ENCODE measurements at regions not wholly inside any gene's neighbourhood (a gene's known extent, or its start where the extent isn't known, plus 50 kb on each side); places are given as distances from the start of the nearest gene placed in this dataset.

GRCh38 chr12:42798811-42799438 lies 209.4 kb upstream of the PRICKLE1 start:
- no peak for DNase-seq

- DNase-seq, result no peak
These were observed 205.3 kb upstream of the PRICKLE1 start for GRCh38 chr12:42794806-42795205.

DNA sequence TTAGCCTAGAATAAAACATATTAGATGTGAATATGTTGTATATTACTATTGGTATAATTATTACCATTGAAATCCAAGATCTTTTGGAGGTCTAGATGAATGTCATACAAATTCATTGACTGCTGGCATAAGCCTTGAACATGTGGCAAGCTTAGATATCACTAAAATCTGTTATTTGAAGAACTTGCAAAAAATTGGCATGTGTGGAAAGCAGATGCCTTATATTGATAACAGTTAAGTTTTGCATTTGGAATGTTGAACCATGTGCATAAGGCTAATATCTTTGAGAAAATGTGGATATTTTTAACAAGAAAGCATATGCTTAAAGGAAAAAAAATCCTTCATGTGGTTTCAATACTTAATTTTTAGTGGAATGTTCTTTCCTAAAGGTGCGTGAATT lies 203.6 kb upstream of the PRICKLE1 start:
- DNase-seq, result no peak

- DNase-seq, result no peak
These were observed 202.7 kb upstream of the PRICKLE1 start for GRCh38 chr12:42792265-42792664.

DNA sequence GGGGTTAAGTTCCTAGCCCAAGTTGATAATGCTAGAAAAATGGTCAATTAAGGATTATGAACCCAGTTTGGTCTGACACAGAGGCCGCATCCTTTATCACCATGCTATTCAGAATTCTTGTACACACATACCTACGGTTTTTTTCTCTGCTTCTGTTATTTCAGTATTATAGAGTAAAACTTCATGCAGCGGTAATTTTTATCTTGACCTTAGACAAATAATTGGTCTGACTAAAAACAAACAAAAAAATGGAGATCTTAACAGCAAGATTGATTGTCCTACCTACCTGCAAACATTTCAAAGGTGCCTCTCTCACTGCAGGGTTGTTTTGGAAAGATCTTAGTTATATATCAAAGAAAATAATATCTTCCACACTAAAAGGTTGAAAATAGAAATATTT lies 201.9 kb upstream of the PRICKLE1 start:
- no peak for DNase-seq

GRCh38 chr12:42790761-42791151 lies 201.2 kb upstream of the PRICKLE1 start:
- DNase-seq, result no peak

- no peak for DNase-seq
These were observed 200.5 kb upstream of the PRICKLE1 start for GRCh38 chr12:42789808-42790760.

- DNase-seq, result no peak
These were observed 197.0 kb upstream of the PRICKLE1 start for GRCh38 chr12:42786400-42787148.

GRCh38 chr12:42785944-42786343 lies 196.4 kb upstream of the PRICKLE1 start:
- DNase-seq, result no peak

- no peak for DNase-seq
These were observed 191.1 kb upstream of the PRICKLE1 start for GRCh38 chr12:42780671-42781070.

GRCh38 chr12:42779186-42779859 lies 189.8 kb upstream of the PRICKLE1 start:
- no peak for DNase-seq

- no peak for DNase-seq
These were observed 186.8 kb upstream of the PRICKLE1 start for GRCh38 chr12:42776396-42776795.

DNA sequence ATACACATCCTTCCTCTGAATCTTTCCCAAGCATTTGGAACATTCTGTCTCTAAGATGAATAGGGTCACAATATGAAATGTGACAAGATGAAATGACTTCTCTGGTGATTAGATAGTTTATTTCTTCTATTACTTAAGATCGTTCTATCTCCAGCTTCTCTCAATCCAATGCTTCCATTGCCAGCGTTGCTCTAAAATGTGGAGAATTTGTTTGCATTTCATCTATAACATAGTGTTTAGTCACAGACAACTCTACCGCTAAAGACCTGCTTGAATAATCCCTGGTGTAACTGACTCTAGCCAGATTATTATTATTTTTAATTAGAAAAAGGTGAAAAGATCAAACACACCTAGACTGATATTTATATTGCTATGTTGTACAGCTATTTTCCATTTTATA lies 184.7 kb upstream of the PRICKLE1 start:
- DNase-seq, result no peak

DNA sequence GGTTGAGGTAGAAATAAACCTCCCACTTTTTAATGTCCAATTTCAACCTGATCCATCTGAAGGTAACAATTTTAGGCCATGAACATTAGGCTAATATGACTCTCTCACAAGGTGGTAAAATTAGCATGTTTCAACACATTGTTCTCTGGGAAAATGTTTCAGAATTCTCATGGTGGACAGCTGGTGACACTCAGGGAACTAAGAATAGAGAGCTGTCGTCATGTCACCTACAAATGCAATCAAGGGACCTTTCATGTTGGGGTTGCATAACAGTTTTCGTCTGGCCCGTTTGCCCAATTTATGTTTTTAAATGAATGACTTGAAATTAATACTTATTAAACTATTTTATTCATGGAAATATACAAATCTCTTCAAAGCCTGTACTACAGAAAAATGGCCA lies 180.7 kb upstream of the PRICKLE1 start:
- no peak for DNase-seq

DNA sequence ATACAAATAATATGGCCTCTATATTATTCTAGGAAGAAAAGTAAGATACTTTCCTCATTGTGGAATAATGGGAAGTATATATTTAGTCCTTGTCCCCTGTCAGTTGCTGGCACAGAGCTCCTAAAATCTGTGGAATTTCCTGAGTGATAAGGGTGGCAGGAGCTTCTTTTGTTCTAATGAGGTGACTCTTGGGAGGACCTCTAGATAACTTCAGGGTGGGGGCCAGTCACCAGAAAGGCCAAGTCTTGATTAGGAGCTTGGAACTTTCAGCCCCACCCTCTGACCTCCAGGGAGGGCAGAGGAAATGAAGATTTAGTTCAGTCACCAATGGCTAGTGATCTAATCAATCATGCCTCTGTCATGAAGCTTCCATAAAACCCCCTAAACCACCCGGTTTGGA lies 179.9 kb upstream of the PRICKLE1 start:
- no peak for DNase-seq

DNA sequence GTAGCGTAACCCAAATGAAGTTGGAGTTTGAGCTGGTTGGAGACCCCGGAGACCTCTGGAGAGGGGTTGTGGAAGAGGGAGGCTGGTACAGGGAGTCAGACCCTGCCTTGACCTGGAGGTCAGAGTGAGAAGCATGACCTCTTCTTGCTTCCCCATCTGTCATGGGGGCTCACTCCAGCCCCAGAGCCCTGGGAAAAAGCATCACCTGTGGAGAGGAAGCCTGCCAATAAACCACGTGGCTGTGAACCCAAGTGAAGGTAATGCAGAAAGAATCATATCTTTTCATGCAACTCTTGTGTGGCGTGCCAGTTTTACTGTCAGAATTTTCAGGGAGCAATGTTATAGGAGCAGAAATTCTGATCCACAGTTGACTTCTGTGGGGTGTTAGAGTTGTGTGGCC lies 178.5 kb upstream of the PRICKLE1 start:
- no peak for DNase-seq

DNA sequence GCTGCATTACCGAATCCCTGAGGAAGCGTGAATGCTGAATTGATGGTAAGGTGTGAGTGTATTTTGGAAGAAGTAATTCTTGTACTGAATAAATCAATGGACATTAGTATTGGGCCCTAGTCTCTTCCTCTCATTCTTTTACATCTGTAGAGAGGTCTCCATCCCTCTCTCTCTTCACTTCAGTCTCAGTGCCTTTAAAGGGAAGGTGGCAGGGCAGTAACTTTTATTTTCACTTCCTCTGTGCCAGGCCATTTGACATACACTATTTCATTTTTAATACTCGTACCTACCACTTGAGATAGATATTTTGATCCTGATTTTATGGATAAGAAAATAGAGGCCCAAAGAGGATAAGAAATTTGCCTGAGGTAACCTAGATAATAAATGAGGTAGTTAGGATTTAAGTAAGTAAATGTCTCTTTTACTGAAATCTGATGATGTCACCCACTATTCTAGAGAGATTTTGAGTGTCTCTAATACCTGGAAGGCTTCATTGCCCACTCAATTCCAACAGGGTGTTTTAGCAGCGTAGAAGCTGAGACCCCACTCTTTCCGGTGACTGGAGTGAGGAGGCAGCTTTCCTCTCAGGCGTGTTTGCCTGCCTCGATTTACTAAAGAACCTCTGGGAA lies 177.9 kb upstream of the PRICKLE1 start:
- DNase-seq, result no peak

- DNase-seq, result no peak
These were observed 177.2 kb upstream of the PRICKLE1 start for GRCh38 chr12:42766754-42767153.

DNA sequence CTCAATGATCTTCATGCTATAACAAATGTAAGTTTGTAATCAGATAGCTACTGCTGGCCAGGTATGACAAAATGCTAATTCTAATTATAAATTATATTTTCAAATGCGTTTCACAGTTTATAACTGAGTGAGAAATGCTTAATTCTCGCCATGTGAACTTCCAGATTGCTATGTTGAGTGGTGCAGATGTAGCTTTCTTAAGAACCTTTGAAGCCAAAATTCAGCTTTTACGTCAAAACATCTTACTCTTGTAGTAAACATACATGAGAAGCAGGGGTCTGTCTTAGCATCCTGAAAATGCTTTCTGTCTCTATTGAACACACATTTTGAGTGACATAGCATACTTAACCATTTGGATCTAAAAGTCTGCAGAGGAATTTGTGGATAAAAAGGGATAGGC lies 176.5 kb upstream of the PRICKLE1 start:
- no peak for DNase-seq

GRCh38 chr12:42763682-42764081 lies 174.1 kb upstream of the PRICKLE1 start:
- no peak for DNase-seq

DNA sequence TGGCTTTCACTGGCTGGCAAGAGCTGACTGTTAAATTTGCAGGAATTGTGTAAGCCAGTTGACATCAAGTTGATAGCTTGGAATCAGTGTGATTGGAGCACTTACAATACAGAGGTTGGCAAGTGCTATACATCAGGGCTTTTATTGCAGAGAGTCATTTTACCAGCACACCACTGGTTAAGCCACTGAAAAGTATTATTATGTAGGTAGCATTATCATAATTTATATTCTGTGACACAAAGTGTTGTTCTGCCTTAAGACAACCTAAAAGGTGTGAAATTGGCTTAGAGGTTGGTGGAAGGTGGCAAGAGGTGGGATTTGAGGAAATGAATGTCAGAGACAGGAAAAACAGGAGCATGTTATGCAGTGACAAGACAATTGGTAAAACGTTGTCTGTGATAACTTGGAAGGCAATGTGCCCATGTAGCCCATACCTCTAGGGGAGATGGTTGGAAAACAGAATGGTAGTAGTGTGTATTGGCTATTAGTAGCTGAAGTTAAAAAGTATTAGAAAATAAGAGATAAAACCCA lies 172.9 kb upstream of the PRICKLE1 start:
- DNase-seq, result no peak
